Activated naive CD8-positive, alpha-beta T cell treated with anti-CD3 and anti-CD28 coated beads, Interleukin-2, amount 10 ng/mL, durations not matched to agents 7 days and 5 days (primary cell): ENCODE measurements at regions not wholly inside any gene's neighbourhood (a gene's known extent, or its start where the extent isn't known, plus 50 kb on each side); places are given as distances from the start of the nearest gene placed in this dataset.
"Not testable (repeated sequence)": the region's sequence is repeated elsewhere in the genome, so short reads cannot be mapped to it uniquely, and the experiment has no call there.

ENCODE experiments used
- ATAC-seq: fragments of 150-1000 bp; cut with Tn5 transposase; one replicate; pipeline ENCODE4 v1.10.0; 2021; ENCODE audit warnings: low read depth, moderate library complexity
- POLR2A ChIA-PET: fragments of 350-600 bp; sonication (Branson Sonifier 250); formaldehyde crosslinking; loops from one replicate; lab custom pipeline; 2021; ENCODE audit warnings: antibody characterized with exemption; lab: Charles Lee
- DNase-seq: peaks from one replicate; pipeline ENCODE4 v3.0.0; 2021
- H3K27ac Mint-ChIP-seq: one replicate; pipeline ENCODE4 v1.8.0; 2022; ENCODE audit warnings: mild to moderate bottlenecking, mixed read lengths
- H3K27me3 Mint-ChIP-seq: one replicate; pipeline ENCODE4 v1.8.0; 2022; ENCODE audit warnings: mild to moderate bottlenecking, moderate library complexity, mixed read lengths
- H3K36me3 Mint-ChIP-seq: one replicate; pipeline ENCODE4 v1.8.0; 2021; ENCODE audit warnings: mild to moderate bottlenecking, mixed read lengths
- H3K4me1 Mint-ChIP-seq: one replicate; pipeline ENCODE4 v1.8.0; 2021; ENCODE audit warnings: mixed read lengths
- H3K4me3 Mint-ChIP-seq: one replicate; pipeline ENCODE4 v1.8.0; 2022; ENCODE audit warnings: mild to moderate bottlenecking, moderate library complexity, mixed read lengths
- H3K9me3 Mint-ChIP-seq: one replicate; pipeline ENCODE4 v1.8.0; 2021; ENCODE audit warnings: mixed read lengths

GRCh38 chr21:38912789-38913119 lies 107.0 kb downstream of the ETS2 start:
- POLR2A ChIA-PET, result no interaction called here
- no peaks in the 10 kb centered on the region for H3K4me1 Mint-ChIP-seq
- H3K9me3 Mint-ChIP-seq, result no peaks in the 10 kb centered on the region
- no peak for DNase-seq
- H3K27me3 Mint-ChIP-seq, result peaks cover 8% of the 10 kb centered on the region
- no peak for ATAC-seq
- no peaks in the 10 kb centered on the region for H3K36me3 Mint-ChIP-seq
- H3K27ac Mint-ChIP-seq, result no peak overlapping the region
- H3K4me3 Mint-ChIP-seq, result no peak overlapping the region

- H3K4me1 Mint-ChIP-seq, result no peaks in the 10 kb centered on the region
- ATAC-seq, result no peak
Observed at GRCh38 chr21:38912102-38912629, 106.4 kb downstream of the ETS2 start.

GRCh38 chr21:38911484-38912101 lies 105.9 kb downstream of the ETS2 start:
- no peak overlapping the region for H3K4me3 Mint-ChIP-seq
- POLR2A ChIA-PET, result no interaction called here
- H3K27me3 Mint-ChIP-seq, result peaks cover 2% of the 10 kb centered on the region
- H3K9me3 Mint-ChIP-seq, result no peaks in the 10 kb centered on the region
- no peak for DNase-seq
- ATAC-seq, result no peak
- H3K36me3 Mint-ChIP-seq, result no peaks in the 10 kb centered on the region
- no peak overlapping the region for H3K27ac Mint-ChIP-seq
- H3K4me1 Mint-ChIP-seq, result no peaks in the 10 kb centered on the region

More at GRCh38 chr21:38912102-38912629, 106.4 kb downstream of the ETS2 start:
- no peaks in the 10 kb centered on the region for H3K36me3 Mint-ChIP-seq
- no peaks in the 10 kb centered on the region for H3K9me3 Mint-ChIP-seq
- no peak overlapping the region for H3K27ac Mint-ChIP-seq
- H3K4me3 Mint-ChIP-seq, result no peak overlapping the region
- POLR2A ChIA-PET, result no interaction called here
- no peak for DNase-seq
- H3K27me3 Mint-ChIP-seq, result peaks cover 5% of the 10 kb centered on the region

- H3K4me1 Mint-ChIP-seq, result no peaks in the 10 kb centered on the region
- H3K27me3 Mint-ChIP-seq, result no peaks in the 10 kb centered on the region
- H3K9me3 Mint-ChIP-seq, result no peaks in the 10 kb centered on the region
- no peak for ATAC-seq
- no peak overlapping the region for H3K27ac Mint-ChIP-seq
- no peaks in the 10 kb centered on the region for H3K36me3 Mint-ChIP-seq
- H3K4me3 Mint-ChIP-seq, result no peak overlapping the region
- POLR2A ChIA-PET, result no interaction called here
- no peak for DNase-seq
Observed at GRCh38 chr21:38910390-38911067, 104.8 kb downstream of the ETS2 start.

GRCh38 chr21:38909929-38910328 lies 104.2 kb downstream of the ETS2 start:
- H3K27me3 Mint-ChIP-seq, result no peaks in the 10 kb centered on the region
- no peaks in the 10 kb centered on the region for H3K36me3 Mint-ChIP-seq
- no peak overlapping the region for H3K4me3 Mint-ChIP-seq
- no peak for DNase-seq
- POLR2A ChIA-PET, result no interaction called here
- no peak for ATAC-seq
- H3K27ac Mint-ChIP-seq, result no peak overlapping the region
- no peaks in the 10 kb centered on the region for H3K4me1 Mint-ChIP-seq
- H3K9me3 Mint-ChIP-seq, result no peaks in the 10 kb centered on the region

- H3K4me1 Mint-ChIP-seq, result no peaks in the 10 kb centered on the region
- DNase-seq, result no peak
- no peaks in the 10 kb centered on the region for H3K36me3 Mint-ChIP-seq
- H3K27ac Mint-ChIP-seq, result no peak overlapping the region
- H3K27me3 Mint-ChIP-seq, result no peaks in the 10 kb centered on the region
- POLR2A ChIA-PET, result no interaction called here
- no peak overlapping the region for H3K4me3 Mint-ChIP-seq
- ATAC-seq, result no peak
- H3K9me3 Mint-ChIP-seq, result no peaks in the 10 kb centered on the region
Observed at GRCh38 chr21:38909109-38909508, 103.4 kb downstream of the ETS2 start.

GRCh38 chr21:38908537-38908936 lies 102.8 kb downstream of the ETS2 start:
- no peak overlapping the region for H3K27ac Mint-ChIP-seq
- no peaks in the 10 kb centered on the region for H3K36me3 Mint-ChIP-seq
- POLR2A ChIA-PET, result no interaction called here
- DNase-seq, result no peak
- H3K4me1 Mint-ChIP-seq, result no peaks in the 10 kb centered on the region
- no peaks in the 10 kb centered on the region for H3K9me3 Mint-ChIP-seq
- no peak for ATAC-seq
- H3K27me3 Mint-ChIP-seq, result no peaks in the 10 kb centered on the region
- H3K4me3 Mint-ChIP-seq, result no peak overlapping the region

GRCh38 chr21:38905752-38906151 lies 100.0 kb downstream of the ETS2 start:
- no peak for DNase-seq
- no peak for ATAC-seq
- no peaks in the 10 kb centered on the region for H3K27me3 Mint-ChIP-seq
- no peak overlapping the region for H3K27ac Mint-ChIP-seq
- no peaks in the 10 kb centered on the region for H3K36me3 Mint-ChIP-seq
- no peak overlapping the region for H3K4me3 Mint-ChIP-seq
- POLR2A ChIA-PET, result no interaction called here
- no peaks in the 10 kb centered on the region for H3K4me1 Mint-ChIP-seq
- H3K9me3 Mint-ChIP-seq, result peaks cover 3% of the 10 kb centered on the region

GRCh38 chr21:38905328-38905727 lies 99.6 kb downstream of the ETS2 start:
- Mint-ChIP-seq H3K9me3 (peaks cover 3% of the 10 kb centered on the region), H3K4me1 (no peaks in the 10 kb centered on the region), H3K4me3 (no peak overlapping the region), H3K27me3 (no peaks in the 10 kb centered on the region), H3K36me3 (no peaks in the 10 kb centered on the region), H3K27ac (no peak overlapping the region)
- POLR2A ChIA-PET, result no interaction called here
- DNase-seq, result no peak
- no peak for ATAC-seq

- DNase-seq, result no peak
- POLR2A ChIA-PET, result no interaction called here
- Mint-ChIP-seq H3K9me3 (peaks cover 3% of the 10 kb centered on the region), H3K4me1 (no peaks in the 10 kb centered on the region), H3K4me3 (no peak overlapping the region), H3K36me3 (no peaks in the 10 kb centered on the region), H3K27ac (no peak overlapping the region), H3K27me3 (no peaks in the 10 kb centered on the region)
- ATAC-seq, result no peak
Observed at GRCh38 chr21:38903690-38904139, 98.0 kb downstream of the ETS2 start.

GRCh38 chr21:38902608-38903445 lies 97.1 kb downstream of the ETS2 start:
- DNase-seq (no peak), ATAC-seq (no peak)
- Mint-ChIP-seq H3K4me3 (no peak overlapping the region), H3K9me3 (peaks cover 3% of the 10 kb centered on the region), H3K36me3 (no peaks in the 10 kb centered on the region), H3K27ac (no peak overlapping the region), H3K4me1 (no peaks in the 10 kb centered on the region), H3K27me3 (no peaks in the 10 kb centered on the region)
- POLR2A ChIA-PET, result no interaction called here

- POLR2A ChIA-PET, result no interaction called here
- Mint-ChIP-seq H3K36me3 (no peaks in the 10 kb centered on the region), H3K27ac (no peak overlapping the region), H3K4me1 (no peaks in the 10 kb centered on the region), H3K4me3 (no peak overlapping the region), H3K9me3 (peaks cover 3% of the 10 kb centered on the region), H3K27me3 (peaks cover 5% of the 10 kb centered on the region)
- DNase-seq (no peak), ATAC-seq (no peak)
Observed at GRCh38 chr21:38900499-38900898, 94.8 kb downstream of the ETS2 start.

- H3K4me3 Mint-ChIP-seq, H3K4me1 Mint-ChIP-seq, POLR2A ChIA-PET, H3K27ac Mint-ChIP-seq, H3K27me3 Mint-ChIP-seq, DNase-seq, H3K9me3 Mint-ChIP-seq, ATAC-seq, H3K36me3 Mint-ChIP-seq: not testable (repeated sequence)
Observed at GRCh38 chr21:38899985-38900384, 94.3 kb downstream of the ETS2 start.
